Effector CD8-positive, alpha-beta T cell (primary cell): ENCODE measurements at regions not wholly inside any gene's neighbourhood (a gene's known extent, or its start where the extent isn't known, plus 50 kb on each side); places are given as distances from the start of the nearest gene placed in this dataset.

Experiments
- DNase-seq: peaks from one replicate; lab custom pipeline; 2025; lab: John Stamatoyannopoulos, UW

- no peak for DNase-seq
Observed at GRCh38 chr14:62283837-62284236, 521.6 kb downstream of the SNAPC1 start.

DNA sequence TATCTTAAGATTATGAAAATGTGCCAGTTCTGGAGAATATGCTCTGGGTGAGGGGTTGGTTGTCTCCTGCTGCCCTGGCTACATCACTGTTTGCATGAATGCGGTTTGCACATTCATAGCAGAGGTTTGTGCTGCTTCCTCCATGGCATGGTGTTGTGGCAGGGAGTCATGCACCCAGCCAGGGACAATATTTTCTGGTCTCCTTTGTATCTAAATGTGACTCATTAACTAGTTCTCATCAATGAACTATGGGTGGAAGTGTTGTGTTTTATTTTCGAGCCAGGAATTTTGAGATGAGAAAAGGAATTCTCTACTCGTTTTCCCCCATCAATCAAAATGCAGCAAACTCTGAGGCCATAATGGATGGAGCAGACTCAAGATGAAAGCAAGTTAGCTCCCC lies 527.3 kb downstream of the SNAPC1 start:
- DNase-seq = no peak

DNA sequence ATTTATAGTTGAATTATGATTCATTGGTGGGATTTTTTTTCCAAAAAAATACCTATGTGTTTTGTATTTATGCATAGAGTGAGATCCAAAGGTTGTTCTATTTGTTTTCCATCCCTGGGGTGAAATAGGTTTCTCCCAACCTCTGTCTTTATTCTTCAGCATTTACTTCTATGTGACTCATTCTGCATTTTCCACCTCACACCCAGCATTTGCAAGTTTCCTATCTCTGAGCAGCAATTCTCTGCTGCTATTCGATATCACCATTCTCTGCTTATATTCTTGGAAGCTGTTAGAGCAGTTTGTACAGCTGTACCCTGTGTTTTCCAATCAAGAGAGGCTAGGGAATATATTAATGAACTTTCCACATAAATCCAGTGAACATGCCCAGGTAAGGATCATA lies 538.9 kb downstream of the SNAPC1 start:
- DNase-seq = no peak

GRCh38 chr14:62301911-62302310 lies 539.7 kb downstream of the SNAPC1 start:
- DNase-seq = no peak

DNA sequence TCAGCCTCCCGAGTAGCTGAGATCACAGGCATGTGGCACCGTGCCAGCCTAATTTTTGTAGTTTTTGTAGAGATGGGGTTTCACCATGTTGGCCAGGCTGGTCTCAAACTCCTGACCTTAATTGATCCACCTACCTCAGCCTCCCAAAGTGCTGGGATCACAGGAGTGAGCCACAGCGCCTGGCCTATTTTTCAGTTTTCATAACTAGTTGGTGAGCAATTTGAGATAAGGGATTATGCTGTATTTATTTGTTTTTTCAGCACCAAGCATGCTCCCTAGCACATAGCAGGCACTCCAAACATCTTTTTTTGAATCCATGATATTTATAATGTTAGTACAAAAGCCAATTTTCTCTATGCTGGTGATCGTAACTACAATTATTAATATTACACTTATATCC lies 541.2 kb downstream of the SNAPC1 start:
- DNase-seq = no peak

DNA sequence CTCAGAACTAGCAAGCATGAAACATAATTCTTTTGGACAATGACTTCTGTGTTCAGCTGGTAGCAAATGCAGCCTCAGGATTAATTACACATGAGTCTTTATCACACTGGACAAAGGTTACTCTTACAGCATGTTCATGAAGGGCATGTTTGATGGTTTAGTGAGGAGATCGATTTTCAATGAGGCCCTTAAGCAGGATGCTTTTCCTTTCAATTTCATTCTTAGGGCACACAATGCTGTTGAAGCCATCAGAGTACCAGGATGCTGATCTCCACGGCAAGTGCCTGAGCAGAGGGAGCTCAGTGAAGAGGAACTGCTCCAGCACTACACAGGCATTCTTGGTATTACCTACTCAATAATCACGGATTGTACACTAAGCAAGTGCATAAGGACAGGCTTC lies 542.0 kb downstream of the SNAPC1 start:
- no peak for DNase-seq

DNA sequence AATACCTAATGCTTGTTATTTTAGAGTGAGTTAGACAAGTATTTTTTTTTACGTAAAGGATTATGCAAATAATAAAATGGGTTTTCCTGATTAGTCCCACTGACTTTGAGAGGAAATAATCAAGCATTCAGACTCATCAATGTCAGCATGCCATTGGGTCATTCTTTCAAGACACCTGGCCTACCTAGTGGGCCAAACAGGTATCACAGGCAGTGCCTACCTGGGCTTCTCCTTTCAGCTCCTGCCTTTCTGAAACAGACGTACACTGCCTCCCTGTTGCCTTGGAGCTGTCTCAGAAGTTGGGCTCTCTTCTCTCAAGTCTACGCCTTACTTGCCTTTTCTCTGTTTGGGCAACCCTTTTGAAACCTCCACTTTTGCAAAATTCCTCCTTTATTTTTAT lies 545.6 kb downstream of the SNAPC1 start:
- DNase-seq = no peak

DNA sequence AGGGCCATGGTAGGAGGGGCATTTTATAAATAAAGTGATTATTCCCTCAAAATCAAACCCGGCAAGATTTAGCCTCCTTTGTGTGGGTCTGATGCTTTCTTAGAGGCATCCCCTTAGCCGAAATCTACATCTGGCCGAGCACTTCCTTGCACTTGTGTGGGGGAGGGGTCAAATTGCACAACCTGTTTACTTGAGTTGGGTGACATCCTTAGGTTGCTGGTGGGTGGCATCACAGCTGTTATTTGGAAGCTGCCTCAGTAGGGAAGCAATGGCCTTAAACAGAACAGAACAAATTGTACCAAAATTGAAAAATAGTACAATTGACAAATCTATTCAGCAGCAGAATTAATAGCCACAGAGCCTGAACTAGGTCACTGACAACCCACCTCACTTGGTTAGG lies 546.1 kb downstream of the SNAPC1 start:
- no peak for DNase-seq

GRCh38 chr14:62308891-62309290 lies 546.7 kb downstream of the SNAPC1 start:
- DNase-seq = no peak

- no peak for DNase-seq
Observed at GRCh38 chr14:62313212-62313611, 551.0 kb downstream of the SNAPC1 start.

- DNase-seq = no peak
Observed at GRCh38 chr14:62314221-62314620, 552.0 kb downstream of the SNAPC1 start.

- DNase-seq = no peak
Observed at GRCh38 chr14:62314871-62315270, 552.7 kb downstream of the SNAPC1 start.

DNA sequence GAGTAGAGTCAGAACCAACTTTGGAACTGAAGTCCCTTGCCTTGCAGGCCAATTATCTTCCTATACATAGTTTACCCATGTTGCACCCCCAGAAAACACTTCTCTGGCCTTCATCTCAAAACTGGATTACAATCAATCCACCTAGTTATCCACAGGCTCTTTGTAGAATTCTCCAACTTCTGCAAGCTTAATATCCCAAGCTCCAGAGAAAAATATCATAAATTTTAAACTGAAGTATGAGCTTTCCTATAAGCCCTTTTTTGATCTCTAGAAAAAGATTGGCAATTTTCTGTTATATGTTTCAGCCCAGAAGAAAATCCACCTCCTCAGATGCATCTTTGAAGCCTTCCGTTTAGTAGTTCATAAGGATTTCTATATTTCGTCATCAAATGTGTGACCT lies 553.4 kb downstream of the SNAPC1 start:
- no peak for DNase-seq

DNA sequence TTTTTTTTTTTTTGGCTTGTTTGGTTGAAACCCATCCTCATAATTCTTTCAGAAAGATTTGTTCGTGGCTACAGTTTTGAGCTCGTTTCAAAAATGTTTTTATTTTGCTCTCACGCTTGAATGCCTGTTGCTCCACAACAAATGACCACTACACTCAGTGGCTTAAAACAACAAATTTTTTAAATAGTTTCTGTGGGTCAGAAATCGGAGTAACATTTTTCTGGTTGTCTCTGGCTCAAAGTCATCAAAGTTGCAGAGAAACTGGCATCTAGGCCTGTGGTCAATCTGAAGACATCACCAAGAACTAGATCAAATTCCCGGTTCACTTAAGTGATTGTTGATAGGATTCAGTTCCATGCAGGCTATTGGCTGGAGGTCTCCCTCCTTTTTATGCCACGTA lies 560.0 kb downstream of the SNAPC1 start:
- DNase-seq = no peak

DNA sequence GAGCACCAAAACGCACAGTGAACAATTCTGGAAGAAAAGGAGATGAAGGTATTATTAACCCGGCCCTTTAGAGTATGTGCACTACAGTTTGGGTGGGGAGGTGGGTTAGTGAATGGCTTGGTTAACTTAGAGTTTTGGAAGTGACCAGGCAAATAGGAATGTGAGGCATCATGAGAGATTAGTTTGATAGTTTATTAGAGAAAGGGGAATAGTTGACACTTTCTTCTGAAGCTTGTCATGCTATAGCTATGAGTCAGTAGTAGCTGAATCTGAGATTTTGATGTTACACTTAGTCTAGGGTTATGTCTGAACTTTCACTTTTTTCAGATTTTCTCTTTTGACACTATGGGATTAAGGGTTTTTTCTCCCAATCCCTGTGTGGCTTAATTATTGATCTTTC lies 567.2 kb downstream of the SNAPC1 start:
- no peak for DNase-seq

DNA sequence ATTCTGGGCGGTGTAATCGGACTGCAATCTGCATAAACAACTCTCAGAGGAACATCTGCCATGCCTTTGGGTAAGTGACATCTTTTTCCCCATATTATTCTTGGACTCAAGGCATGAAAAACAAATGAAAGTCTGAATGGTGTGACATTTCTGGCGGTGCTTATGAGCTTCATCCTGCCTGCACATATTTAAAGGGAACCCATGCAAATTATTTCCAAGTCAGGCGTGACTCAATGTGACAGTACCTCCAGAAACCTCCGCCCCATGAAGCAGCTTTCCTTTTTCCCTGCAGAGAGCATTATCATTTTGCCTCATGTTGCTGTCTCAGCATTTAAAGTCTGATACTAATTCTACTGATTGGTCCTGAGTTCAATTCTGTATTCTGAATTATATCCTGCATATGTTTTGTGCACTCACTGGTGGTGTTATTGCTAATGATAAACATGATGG lies 585.4 kb downstream of the SNAPC1 start:
- DNase-seq = no peak

- no peak for DNase-seq
Observed at GRCh38 chr14:62357362-62357761, 595.1 kb downstream of the SNAPC1 start.

- DNase-seq = no peak
Observed at GRCh38 chr14:62364161-62364560, 601.9 kb downstream of the SNAPC1 start.

GRCh38 chr14:62364800-62365280 lies 602.6 kb downstream of the SNAPC1 start:
- DNase-seq = no peak

DNA sequence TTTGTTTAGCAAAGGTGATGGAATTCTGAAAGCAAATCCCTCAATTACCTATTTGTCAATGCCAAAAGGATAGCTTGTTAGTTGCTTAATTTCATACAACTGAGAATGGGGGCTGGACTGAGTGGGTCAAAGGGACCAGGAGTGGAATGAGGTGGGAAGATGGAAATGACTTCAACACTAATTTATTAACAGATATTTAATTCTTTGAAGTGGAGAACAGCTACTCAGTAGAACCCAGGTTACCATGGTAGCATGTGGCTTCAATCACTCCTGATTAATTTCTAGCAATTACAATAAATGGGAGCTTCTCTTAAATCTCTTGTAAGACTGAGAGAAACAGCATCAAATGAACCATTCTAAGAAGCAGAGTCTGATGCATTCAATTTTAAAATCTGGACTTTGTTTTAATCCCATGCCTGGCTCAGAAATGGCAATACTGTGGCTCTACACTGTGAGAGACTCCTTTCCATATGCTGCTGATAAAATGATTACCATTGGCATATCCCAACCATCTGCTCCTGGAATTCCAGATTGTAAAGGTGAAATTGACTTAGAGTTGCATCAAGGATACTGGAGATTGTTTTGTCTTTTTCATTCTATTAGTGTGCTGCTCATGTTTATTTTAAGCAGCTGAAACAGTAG lies 607.8 kb downstream of the SNAPC1 start:
- no peak for DNase-seq

DNA sequence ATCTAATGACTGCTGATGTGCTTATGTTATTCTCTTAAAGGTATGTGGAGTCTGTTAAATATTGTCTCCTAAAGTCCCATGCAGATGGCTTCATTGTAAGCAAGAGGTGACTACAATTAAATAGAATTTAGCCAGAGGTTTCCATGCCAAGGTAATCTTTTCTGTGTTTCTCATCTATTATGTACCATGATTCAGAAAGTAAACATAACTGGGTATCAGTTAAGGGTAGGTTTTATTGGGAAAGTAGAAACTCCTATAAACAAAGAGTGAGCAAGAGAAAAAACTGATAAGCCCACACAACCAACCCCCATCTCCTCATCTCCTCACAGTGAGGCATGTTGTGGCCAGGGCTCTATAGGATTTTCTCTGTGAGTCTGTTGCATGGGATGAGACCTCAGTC lies 611.7 kb downstream of the SNAPC1 start:
- no peak for DNase-seq

- DNase-seq = no peak
Observed at GRCh38 chr14:62378057-62378456, 615.8 kb downstream of the SNAPC1 start.

GRCh38 chr14:62381311-62382070 lies 619.3 kb downstream of the SNAPC1 start:
- DNase-seq = no peak

- DNase-seq = no peak
Observed at GRCh38 chr14:62409169-62409568, 636.1 kb downstream of the KCNH5 start.
